A204.1 (cell line): ENCODE measurements at regions not wholly inside any gene's neighbourhood (a gene's known extent, or its start where the extent isn't known, plus 50 kb on each side); places are given as distances from the start of the nearest gene placed in this dataset.

Experiments used
- FAIRE-seq: peaks from 2 replicates; lab custom pipeline; 2012; peaks lifted over from hg19 to GRCh38; lab: Jason Lieb, UNC

- FAIRE-seq, result no peak
These were observed 431.0 kb upstream of the HTR2A start for GRCh38 chr13:47327861-47328260.

GRCh38 chr13:47326061-47326460, 429.2 kb upstream of the HTR2A start:
- FAIRE-seq, result no peak

GRCh38 chr13:47317356-47317755, 420.5 kb upstream of the HTR2A start:
- FAIRE-seq, result no peak

- no peak for FAIRE-seq
These were observed 413.5 kb upstream of the HTR2A start for GRCh38 chr13:47310401-47310800.

GRCh38 chr13:47306991-47307390, 410.1 kb upstream of the HTR2A start:
- FAIRE-seq, result no peak

GRCh38 chr13:47303626-47304025, 406.8 kb upstream of the HTR2A start:
- no peak for FAIRE-seq

- no peak for FAIRE-seq
These were observed 402.5 kb upstream of the HTR2A start for GRCh38 chr13:47299304-47299703.

GRCh38 chr13:47298506-47298905, 401.7 kb upstream of the HTR2A start:
- FAIRE-seq, result no peak

GRCh38 chr13:47294691-47295090, 397.8 kb upstream of the HTR2A start:
- no peak for FAIRE-seq

GRCh38 chr13:47291107-47291656, 394.3 kb upstream of the HTR2A start:
- no peak for FAIRE-seq

GRCh38 chr13:47289567-47289966, 392.7 kb upstream of the HTR2A start:
- FAIRE-seq, result no peak

GRCh38 chr13:47288546-47288945, 391.7 kb upstream of the HTR2A start:
- no peak for FAIRE-seq

- no peak for FAIRE-seq
These were observed 390.5 kb upstream of the HTR2A start for GRCh38 chr13:47287291-47287751.

GRCh38 chr13:47281991-47282390, 385.1 kb upstream of the HTR2A start:
- no peak for FAIRE-seq

GRCh38 chr13:47279920-47280319, 383.1 kb upstream of the HTR2A start:
- FAIRE-seq, result no peak

GRCh38 chr13:47277774-47278173, 380.9 kb upstream of the HTR2A start:
- no peak for FAIRE-seq

GRCh38 chr13:47268270-47268669, 371.4 kb upstream of the HTR2A start:
- FAIRE-seq, result no peak

GRCh38 chr13:47258384-47258783, 361.5 kb upstream of the HTR2A start:
- FAIRE-seq, result no peak

- no peak for FAIRE-seq
These were observed 359.8 kb upstream of the HTR2A start for GRCh38 chr13:47256618-47257017.

GRCh38 chr13:47252627-47253026, 355.8 kb upstream of the HTR2A start:
- no peak for FAIRE-seq

- FAIRE-seq, result no peak
These were observed 354.9 kb upstream of the HTR2A start for GRCh38 chr13:47251771-47252170.

GRCh38 chr13:47250146-47250545, 353.3 kb upstream of the HTR2A start:
- no peak for FAIRE-seq

- no peak for FAIRE-seq
These were observed 352.4 kb upstream of the HTR2A start for GRCh38 chr13:47249266-47249665.

- no peak for FAIRE-seq
These were observed 344.6 kb upstream of the HTR2A start for GRCh38 chr13:47241446-47241845.

- FAIRE-seq, result no peak
These were observed 342.2 kb upstream of the HTR2A start for GRCh38 chr13:47239025-47239424.
